Peyer's patch (tissue), 4 donors: ENCODE measurements at regions not wholly inside any gene's neighbourhood (a gene's known extent, or its start where the extent isn't known, plus 50 kb on each side); places are given as distances from the start of the nearest gene placed in this dataset.

ENCODE experiments used
- DNase-seq, 3 donors: peaks; one replicate each; pipeline ENCODE4 v3.0.0-alpha.2; 2017 to 2019
- H3K27ac ChIP-seq, 4 donors: fragments of 200-600 bp; sonication (generic); one replicate each; pipeline ENCODE4 v1.5.1; 2016 to 2019
- H3K27me3 ChIP-seq, 2 donors: fragments of 200-600 bp; sonication (generic); one replicate each; pipeline ENCODE4 v1.5.1; 2019
- H3K36me3 ChIP-seq, 3 donors: fragments of 200-600 bp; sonication (generic); one replicate each; pipeline ENCODE4 v1.5.1; 2016 to 2019
- H3K4me1 ChIP-seq, 4 donors: fragments of 200-600 bp; sonication (generic); one replicate each; pipeline ENCODE4 v1.5.1; 2016 to 2019
- H3K4me3 ChIP-seq, 4 donors: fragments of 200-600 bp; sonication (generic); 1 replicate in 3 of 4; 2 replicates in 1 of 4; pipeline ENCODE4 v1.5.1; 2016 to 2019; ENCODE audit warnings: mild to moderate bottlenecking in 1 of 4
- H3K9me3 ChIP-seq, 4 donors: fragments of 200-600 bp; sonication (generic); one replicate each; pipeline ENCODE4 v1.5.1; 2016 to 2019; ENCODE audit warnings: mild to moderate bottlenecking in 1 of 4
- POLR2A ChIP-seq, 2 donors: fragments of 450-650 bp; IDR thresholded peaks; one replicate each; pipeline ENCODE4 v1.5.1; 2017; ENCODE audit warnings: antibody characterized with exemption in 2 of 2, mild to moderate bottlenecking in 2 of 2, moderate library complexity in 2 of 2
- TF ChIP-seq, protein P1 (sequence below), 6 experiments: fragments of 450-650 bp in 4 of 6; fragments of 200-600 bp in 2 of 6; sonication (generic) in 1 of 6; IDR thresholded peaks; one replicate each; pipeline ENCODE4 v1.5.1; 2017 to 2019; ENCODE audit warnings: antibody characterized with exemption in 6 of 6, mild to moderate bottlenecking in 3 of 6, moderate library complexity in 1 of 6

DNA sequence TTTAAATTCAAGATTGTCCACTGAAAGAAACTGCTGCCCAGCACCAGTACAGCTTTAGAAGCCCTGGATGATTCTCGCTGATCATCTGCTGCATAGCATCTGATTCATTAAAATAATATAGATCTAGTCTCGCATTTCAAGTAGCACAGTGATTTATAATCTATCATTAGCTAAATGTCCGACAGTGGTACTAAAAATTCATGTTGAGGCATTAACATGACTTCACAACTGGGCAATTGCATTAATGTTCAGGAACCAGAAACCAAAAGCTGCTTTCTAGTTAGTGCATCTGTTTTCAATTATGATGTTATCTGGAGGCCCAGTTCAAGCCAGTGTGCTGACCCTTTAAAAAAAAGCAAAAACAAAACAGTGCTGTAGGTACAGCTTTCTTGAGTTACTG, 1987.2 kb upstream of the SEL1L start:
- Histone ChIP-seq H3K27ac (no peak overlapping the region), H3K4me1 (no peaks in the 10 kb centered on the region), H3K36me3 (no peaks in the 10 kb centered on the region), H3K9me3 (no peaks in the 10 kb centered on the region), H3K4me3 (no peak overlapping the region), H3K27me3 (no peaks in the 10 kb centered on the region)
- TF ChIP-seq, protein P1, sequence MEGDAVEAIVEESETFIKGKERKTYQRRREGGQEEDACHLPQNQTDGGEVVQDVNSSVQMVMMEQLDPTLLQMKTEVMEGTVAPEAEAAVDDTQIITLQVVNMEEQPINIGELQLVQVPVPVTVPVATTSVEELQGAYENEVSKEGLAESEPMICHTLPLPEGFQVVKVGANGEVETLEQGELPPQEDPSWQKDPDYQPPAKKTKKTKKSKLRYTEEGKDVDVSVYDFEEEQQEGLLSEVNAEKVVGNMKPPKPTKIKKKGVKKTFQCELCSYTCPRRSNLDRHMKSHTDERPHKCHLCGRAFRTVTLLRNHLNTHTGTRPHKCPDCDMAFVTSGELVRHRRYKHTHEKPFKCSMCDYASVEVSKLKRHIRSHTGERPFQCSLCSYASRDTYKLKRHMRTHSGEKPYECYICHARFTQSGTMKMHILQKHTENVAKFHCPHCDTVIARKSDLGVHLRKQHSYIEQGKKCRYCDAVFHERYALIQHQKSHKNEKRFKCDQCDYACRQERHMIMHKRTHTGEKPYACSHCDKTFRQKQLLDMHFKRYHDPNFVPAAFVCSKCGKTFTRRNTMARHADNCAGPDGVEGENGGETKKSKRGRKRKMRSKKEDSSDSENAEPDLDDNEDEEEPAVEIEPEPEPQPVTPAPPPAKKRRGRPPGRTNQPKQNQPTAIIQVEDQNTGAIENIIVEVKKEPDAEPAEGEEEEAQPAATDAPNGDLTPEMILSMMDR (IDR thresholded peaks at IDR 0.05): no peak
- TF ChIP-seq POLR2A (IDR thresholded peaks at IDR 0.05): no peak
- DNase-seq: no peak

DNA sequence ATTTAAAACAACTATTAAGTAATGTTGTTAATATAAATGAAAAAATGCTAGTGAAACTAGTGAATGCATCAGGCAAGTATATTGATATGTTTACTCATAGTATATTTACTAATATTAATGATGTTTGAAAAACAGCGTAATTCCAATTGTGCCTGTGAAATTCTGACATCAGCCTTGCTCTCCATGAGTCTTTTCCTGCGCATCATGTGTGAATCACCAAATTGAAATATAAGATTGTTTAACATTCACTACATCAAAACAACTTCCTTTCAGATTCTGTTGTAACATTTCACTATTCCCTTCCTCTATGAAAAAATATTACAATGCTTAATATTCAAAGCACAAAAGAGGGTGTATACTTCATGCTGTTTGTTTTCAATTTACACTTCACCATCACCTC, 1995.9 kb upstream of the SEL1L start:
- TF ChIP-seq, protein P1 (IDR thresholded peaks at IDR 0.05): no peak
- no peak for TF ChIP-seq POLR2A (IDR thresholded peaks at IDR 0.05)
- Histone ChIP-seq H3K4me3 (no peak overlapping the region), H3K4me1 (no peaks in the 10 kb centered on the region), H3K36me3 (no peaks in the 10 kb centered on the region), H3K27ac (no peak overlapping the region), H3K27me3 (no peaks in the 10 kb centered on the region), H3K9me3 (peaks cover 0 to 5% (median 0%) of the 10 kb centered on the region in 4 donors)
- no peak for DNase-seq

DNA sequence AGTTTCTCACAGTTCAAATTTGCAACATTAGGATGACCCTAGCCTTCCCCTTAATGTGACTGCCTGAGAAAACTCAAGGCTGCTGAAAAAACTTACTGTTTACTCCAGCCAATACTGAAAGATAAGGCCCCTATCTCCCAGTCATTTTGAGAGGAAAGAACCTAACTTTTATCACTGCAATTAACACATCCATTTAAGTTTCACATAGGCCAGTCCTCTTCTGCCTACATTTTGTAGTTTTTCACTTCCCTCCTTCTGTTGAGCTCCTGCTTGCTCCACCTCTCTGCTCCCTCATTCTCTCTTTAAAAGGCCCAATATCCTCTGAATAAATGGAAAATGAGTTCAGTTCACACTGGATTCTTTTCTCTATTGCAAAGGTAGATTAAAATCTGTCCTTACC, 1996.2 kb upstream of the FLRT2 start:
- H3K9me3 ChIP-seq: peaks cover 0 to 5% (median 0%) of the 10 kb centered on the region in 4 donors

DNA sequence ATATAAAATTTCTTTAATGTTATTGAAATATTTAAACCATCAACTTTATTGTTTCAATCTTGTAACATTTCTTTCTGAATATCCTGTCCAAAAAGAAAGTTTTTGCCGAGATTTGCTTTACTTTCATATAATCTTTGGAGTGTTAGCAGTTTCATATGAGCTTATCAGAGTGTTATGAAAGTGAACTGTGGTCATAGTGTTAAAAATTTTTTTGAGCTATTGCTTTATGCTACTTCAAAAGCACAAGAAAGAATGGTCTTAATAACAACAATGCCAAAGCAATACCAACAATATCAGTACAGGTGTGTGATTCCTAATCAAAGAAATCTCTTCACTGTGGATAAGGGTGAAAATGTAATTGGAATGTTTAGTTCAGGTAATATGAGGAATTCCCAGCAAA, 1994.9 kb upstream of the FLRT2 start:
- H3K9me3 ChIP-seq: no peaks in the 10 kb centered on the region
- no peak for DNase-seq
- H3K27ac ChIP-seq: no peak overlapping the region
- H3K27me3 ChIP-seq: no peaks in the 10 kb centered on the region
- no peaks in the 10 kb centered on the region for H3K36me3 ChIP-seq
- no peak for TF ChIP-seq POLR2A (IDR thresholded peaks at IDR 0.05)
- TF ChIP-seq, protein P1 (IDR thresholded peaks at IDR 0.05): no peak
- H3K4me3 ChIP-seq: no peak overlapping the region
- H3K4me1 ChIP-seq: no peaks in the 10 kb centered on the region

More for the DNA sequence above, 1996.2 kb upstream of the FLRT2 start:
- H3K27ac ChIP-seq: no peak overlapping the region
- H3K4me3 ChIP-seq: no peak overlapping the region
- no peaks in the 10 kb centered on the region for H3K27me3 ChIP-seq
- TF ChIP-seq, protein P1 (IDR thresholded peaks at IDR 0.05): no peak
- no peak for TF ChIP-seq POLR2A (IDR thresholded peaks at IDR 0.05)
- H3K36me3 ChIP-seq: no peaks in the 10 kb centered on the region
- DNase-seq: no peak
- H3K4me1 ChIP-seq: no peaks in the 10 kb centered on the region

DNA sequence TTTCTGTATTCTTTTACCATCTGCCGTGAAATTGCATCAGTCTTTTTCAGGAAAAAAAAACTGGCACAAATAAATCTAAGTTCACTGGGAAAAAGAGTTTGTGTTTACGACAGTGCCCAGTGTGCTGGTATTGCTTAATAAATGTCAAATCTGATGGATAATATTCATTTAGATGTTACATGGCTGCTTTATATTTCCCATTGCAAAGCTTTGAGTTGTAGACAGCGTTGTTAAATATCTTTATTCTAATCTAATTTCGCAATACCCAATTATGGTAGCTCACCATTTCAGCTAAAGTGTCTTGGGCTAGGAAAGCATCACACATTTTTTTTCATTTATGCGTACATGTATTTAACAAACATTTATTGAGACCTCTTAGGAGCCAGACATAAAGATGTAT, 1994.5 kb upstream of the FLRT2 start:
- Histone ChIP-seq H3K4me3 (no peak overlapping the region), H3K27me3 (no peaks in the 10 kb centered on the region), H3K4me1 (no peaks in the 10 kb centered on the region), H3K36me3 (no peaks in the 10 kb centered on the region), H3K27ac (no peak overlapping the region), H3K9me3 (no peaks in the 10 kb centered on the region)
- TF ChIP-seq, protein P1 (IDR thresholded peaks at IDR 0.05): no peak
- TF ChIP-seq POLR2A (IDR thresholded peaks at IDR 0.05): no peak
- DNase-seq: no peak

DNA sequence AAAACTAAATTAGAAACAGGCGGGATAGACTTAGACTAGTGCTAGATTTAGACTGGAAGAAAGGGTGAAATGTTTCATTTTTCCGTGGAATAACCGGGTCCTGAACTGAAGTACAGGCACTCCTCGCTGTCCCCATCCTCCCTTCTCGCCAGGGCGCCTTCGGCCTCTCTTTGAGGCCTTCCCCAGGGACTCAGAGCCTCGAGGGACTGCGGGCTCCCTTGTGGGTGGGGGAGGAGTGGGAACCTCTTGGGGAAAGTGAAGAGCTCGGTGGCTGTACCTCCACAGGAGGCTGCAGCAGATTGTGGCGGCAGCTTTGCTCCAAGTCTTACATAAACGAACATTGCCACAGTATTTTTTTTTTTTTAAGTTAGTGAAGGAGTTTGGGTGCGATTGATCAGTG, 1988.8 kb upstream of the FLRT2 start:
- Histone ChIP-seq H3K27me3 (no peaks in the 10 kb centered on the region), H3K9me3 (no peaks in the 10 kb centered on the region), H3K36me3 (no peaks in the 10 kb centered on the region), H3K4me1 (no peaks in the 10 kb centered on the region), H3K4me3 (no peak overlapping the region), H3K27ac (no peak overlapping the region)
- DNase-seq: no peak
- TF ChIP-seq POLR2A (IDR thresholded peaks at IDR 0.05): no peak
- TF ChIP-seq, protein P1 (IDR thresholded peaks at IDR 0.05): no peak
